Cardiac muscle cell (in vitro differentiated cells and primary cell): ENCODE measurements at regions not wholly inside any gene's neighbourhood (a gene's known extent, or its start where the extent isn't known, plus 50 kb on each side); places are given as distances from the start of the nearest gene placed in this dataset.

ENCODE experiments used
- DNase-seq, 2 donors: peaks; one replicate each; pipeline versions ENCODE4 v3.0.0 to v3.0.0-alpha.2; 2010 to 2017; ENCODE audit warnings: low read depth in 1 of 2, low spot score in 1 of 2
- H3K27ac ChIP-seq: fragments of 200-600 bp; sonication (generic); 2 replicates; pipeline ENCODE4 v1.5.1; 2016
- H3K27me3 ChIP-seq: fragments of 200-600 bp; sonication (generic); 2 replicates; pipeline ENCODE4 v1.6.0; 2016; ENCODE audit warnings: control low read depth
- H3K36me3 ChIP-seq: fragments of 200-600 bp; sonication (generic); 2 replicates; pipeline ENCODE4 v1.5.1; 2016; ENCODE audit warnings: control low read depth
- H3K4me1 ChIP-seq: fragments of 200-600 bp; sonication (generic); 2 replicates; pipeline ENCODE4 v1.8.1; 2017; ENCODE audit warnings: low read depth, mild to moderate bottlenecking, mixed run types
- H3K4me3 ChIP-seq: fragments of 200-600 bp; sonication (generic); 2 replicates; pipeline ENCODE4 v1.5.1; 2016; ENCODE audit warnings: mild to moderate bottlenecking
- H3K9me3 ChIP-seq: fragments of 200-600 bp; sonication (generic); 2 replicates; pipeline ENCODE4 v1.5.1; 2017; ENCODE audit warnings: low read depth, mild to moderate bottlenecking, control low read depth
- TF ChIP-seq, protein P1 (sequence below): IDR thresholded peaks from 2 replicates; pipeline ENCODE4 v1.5.1; 2012; ENCODE audit warnings: low read depth, mild to moderate bottlenecking, low read length

DNA sequence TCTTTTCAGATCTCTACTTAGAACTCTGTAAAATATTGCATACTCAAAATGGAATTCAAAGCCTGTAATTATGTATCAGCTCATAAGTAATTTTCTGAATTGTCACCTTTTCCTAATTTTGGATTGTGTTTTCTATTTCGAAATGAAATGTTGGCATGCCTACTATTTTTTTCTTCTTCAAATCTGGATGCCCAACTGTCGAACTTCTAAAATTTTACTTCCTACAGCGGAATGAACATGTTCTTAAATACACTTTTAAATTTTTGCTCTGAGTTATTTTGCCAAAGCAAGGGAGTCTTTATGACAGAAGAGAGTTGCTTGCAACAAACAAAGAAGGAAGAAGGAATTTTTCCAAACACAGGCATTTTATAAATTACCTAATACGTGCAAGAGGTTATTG is 336.0 kb downstream of the ADCYAP1 start:
- H3K36me3 ChIP-seq: no peaks in the 10 kb centered on the region
- H3K27me3 ChIP-seq: no peaks in the 10 kb centered on the region
- H3K4me3 ChIP-seq: no peak overlapping the region
- no peaks in the 10 kb centered on the region for H3K4me1 ChIP-seq
- DNase-seq: no peak
- TF ChIP-seq, protein P1, sequence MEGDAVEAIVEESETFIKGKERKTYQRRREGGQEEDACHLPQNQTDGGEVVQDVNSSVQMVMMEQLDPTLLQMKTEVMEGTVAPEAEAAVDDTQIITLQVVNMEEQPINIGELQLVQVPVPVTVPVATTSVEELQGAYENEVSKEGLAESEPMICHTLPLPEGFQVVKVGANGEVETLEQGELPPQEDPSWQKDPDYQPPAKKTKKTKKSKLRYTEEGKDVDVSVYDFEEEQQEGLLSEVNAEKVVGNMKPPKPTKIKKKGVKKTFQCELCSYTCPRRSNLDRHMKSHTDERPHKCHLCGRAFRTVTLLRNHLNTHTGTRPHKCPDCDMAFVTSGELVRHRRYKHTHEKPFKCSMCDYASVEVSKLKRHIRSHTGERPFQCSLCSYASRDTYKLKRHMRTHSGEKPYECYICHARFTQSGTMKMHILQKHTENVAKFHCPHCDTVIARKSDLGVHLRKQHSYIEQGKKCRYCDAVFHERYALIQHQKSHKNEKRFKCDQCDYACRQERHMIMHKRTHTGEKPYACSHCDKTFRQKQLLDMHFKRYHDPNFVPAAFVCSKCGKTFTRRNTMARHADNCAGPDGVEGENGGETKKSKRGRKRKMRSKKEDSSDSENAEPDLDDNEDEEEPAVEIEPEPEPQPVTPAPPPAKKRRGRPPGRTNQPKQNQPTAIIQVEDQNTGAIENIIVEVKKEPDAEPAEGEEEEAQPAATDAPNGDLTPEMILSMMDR: no peak
- no peak overlapping the region for H3K27ac ChIP-seq
- H3K9me3 ChIP-seq: no peaks in the 10 kb centered on the region

DNA sequence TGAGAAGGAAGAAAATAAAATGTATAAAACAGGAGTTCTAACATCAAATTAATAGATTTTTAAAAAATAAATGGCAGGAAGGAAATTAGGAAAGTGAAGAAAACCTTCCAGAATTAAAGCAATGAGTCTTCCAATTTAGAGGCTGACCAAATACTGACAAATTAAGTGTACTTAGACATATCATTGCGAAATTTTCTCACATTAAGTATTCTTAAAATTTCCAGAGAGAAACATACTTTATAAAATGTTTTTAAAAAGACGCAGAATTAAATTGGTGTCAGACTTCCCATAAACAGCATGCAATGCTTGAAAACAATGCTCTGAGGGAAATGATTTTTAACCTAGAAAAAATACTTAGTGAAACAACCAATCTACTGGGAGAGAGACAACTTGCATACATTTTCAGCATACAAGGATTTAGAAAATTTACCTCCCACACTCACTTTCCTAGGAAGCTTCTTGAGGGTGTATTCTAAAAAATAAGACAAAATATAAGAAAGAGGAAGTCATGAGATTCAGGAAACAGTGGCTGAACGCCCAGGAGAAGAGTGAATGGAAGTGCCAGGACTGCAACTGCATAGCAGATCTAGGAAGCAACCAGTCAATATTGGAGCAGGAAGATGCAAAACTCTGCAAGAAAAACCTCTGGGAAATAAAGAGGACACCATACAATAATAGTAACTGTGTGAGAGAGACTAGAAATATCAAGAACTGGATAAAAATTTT is 339.9 kb downstream of the ADCYAP1 start:
- Histone ChIP-seq H3K27ac (no peak overlapping the region), H3K9me3 (no peaks in the 10 kb centered on the region), H3K4me3 (no peak overlapping the region), H3K36me3 (no peaks in the 10 kb centered on the region), H3K27me3 (no peaks in the 10 kb centered on the region), H3K4me1 (no peaks in the 10 kb centered on the region)
- no peak for DNase-seq
- TF ChIP-seq, protein P1: no peak

DNA sequence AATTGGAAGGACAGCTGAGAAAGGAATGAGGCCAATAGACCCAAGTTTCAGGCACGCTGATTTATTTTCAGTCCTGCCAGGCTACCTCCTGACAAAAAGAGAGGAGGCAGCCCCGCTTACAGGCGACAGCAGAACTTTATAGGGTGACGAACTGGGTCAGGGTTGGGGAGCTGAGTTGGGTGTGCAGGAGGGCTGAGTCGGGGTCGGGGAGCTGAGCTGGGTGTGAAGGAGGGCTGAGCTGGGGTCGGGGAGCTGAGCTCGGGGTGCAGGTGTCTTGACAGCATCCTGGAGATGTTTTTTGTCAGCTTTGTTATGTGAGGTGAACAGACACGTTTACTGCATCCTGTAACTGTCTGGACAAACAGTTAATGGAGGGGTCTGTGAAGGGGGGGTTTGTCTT is 342.2 kb downstream of the ADCYAP1 start:
- Histone ChIP-seq H3K36me3 (no peaks in the 10 kb centered on the region), H3K4me1 (no peaks in the 10 kb centered on the region), H3K9me3 (no peaks in the 10 kb centered on the region), H3K4me3 (no peak overlapping the region), H3K27ac (no peak overlapping the region), H3K27me3 (no peaks in the 10 kb centered on the region)
- DNase-seq: no peak
- TF ChIP-seq, protein P1: no peak

DNA sequence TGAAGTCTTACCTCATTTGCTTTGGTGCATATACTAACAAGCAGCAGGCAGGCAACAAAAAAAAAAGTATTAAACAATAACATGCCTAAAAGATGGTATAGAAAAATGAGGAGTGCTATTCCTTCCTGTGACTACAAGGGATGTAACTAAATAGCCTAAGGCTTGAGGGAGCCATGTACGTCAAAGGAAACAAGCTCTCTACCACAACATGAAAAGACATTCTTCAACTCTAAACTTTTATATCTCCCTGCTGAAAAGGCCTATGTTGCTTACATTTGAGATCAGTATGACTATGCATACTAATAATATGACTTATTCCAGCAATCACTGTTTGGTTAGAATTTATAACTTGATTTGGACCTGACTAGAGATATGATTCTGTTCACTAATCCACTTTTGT is 347.9 kb downstream of the ADCYAP1 start:
- DNase-seq: no peak
- H3K27me3 ChIP-seq: no peaks in the 10 kb centered on the region
- no peaks in the 10 kb centered on the region for H3K36me3 ChIP-seq
- TF ChIP-seq, protein P1: no peak
- no peaks in the 10 kb centered on the region for H3K9me3 ChIP-seq
- no peak overlapping the region for H3K27ac ChIP-seq
- no peak overlapping the region for H3K4me3 ChIP-seq
- H3K4me1 ChIP-seq: no peaks in the 10 kb centered on the region

DNA sequence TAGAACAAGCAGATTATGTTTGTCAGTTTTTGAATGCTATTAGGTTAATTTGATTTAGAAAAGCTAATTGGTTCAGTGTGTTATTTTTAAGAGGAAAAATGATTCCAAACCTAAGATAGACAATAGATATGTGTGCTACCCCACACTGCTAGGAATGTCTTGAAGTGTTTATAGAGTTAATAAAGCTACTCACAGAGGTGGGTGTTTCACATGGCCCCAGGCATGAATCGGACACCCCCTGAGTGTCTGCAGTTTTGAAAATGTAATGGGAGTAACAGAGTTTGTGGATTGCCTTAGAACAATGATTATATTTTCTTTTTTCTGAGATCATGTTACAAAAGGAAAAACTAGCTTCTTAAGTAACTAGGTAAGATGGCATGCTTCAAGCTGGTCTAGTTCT is 348.3 kb downstream of the ADCYAP1 start:
- H3K9me3 ChIP-seq: no peaks in the 10 kb centered on the region
- no peak overlapping the region for H3K27ac ChIP-seq
- no peak overlapping the region for H3K4me3 ChIP-seq
- no peaks in the 10 kb centered on the region for H3K4me1 ChIP-seq
- TF ChIP-seq, protein P1: no peak
- no peak for DNase-seq
- no peaks in the 10 kb centered on the region for H3K36me3 ChIP-seq
- no peaks in the 10 kb centered on the region for H3K27me3 ChIP-seq
